DMS 273 treated with DMSO at 0.1 percent for 48 hours (cell line): ENCODE measurements at regions not wholly inside any gene's neighbourhood (a gene's known extent, or its start where the extent isn't known, plus 50 kb on each side); places are given as distances from the start of the nearest gene placed in this dataset.
"Not testable (repeated sequence)": the region's sequence is repeated elsewhere in the genome, so short reads cannot be mapped to it uniquely, and the experiment has no call there.

Experiments used
- DNase-seq: peaks from one replicate; lab custom pipeline; 2025; lab: John Stamatoyannopoulos, UW

- DNase-seq = no peak
Measured at GRCh38 chr11:92111287-92111686, 113.3 kb upstream of the FAT3 start.

- DNase-seq = no peak
Measured at GRCh38 chr11:92109466-92109865, 115.2 kb upstream of the FAT3 start.

DNA sequence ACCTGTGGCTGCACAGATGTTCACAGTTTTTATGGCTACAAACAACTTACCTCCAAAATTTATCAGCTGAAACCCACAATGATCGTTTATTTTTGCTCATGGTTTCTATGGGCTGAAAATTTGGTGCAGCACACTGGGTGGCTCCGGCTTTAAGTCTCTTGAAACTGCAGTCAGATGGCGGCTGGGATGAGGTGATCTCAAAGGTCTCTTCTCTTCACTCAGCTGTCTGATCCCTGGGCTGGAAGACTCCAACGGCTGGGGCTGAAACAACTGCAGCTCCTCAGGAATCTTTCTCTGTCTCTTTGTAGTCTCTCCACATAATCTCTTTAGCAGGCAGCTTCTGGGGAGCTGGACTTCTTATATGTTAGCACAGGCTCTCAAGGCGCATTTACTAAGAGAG is 117.3 kb upstream of the FAT3 start:
- DNase-seq = no peak

DNA sequence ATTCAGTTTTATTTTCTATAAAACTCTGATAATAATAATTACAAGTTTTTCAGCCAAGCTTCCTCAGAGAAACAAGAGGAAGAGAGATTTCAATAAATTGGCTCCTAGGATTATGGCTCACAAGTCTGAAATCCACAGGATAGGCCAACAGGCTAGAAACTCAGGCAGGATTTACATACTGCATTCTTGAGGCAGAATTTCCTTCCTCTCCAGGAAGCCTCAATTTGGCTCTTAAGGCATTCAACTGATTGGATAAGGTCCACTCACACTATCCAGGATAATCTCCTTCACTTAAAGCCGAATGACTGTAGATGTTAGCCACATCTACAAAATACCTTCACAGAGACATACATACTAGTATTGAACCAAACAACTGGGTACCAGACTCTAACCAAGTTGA is 120.3 kb upstream of the FAT3 start:
- no peak for DNase-seq

GRCh38 chr11:92101920-92102319 is 122.7 kb upstream of the FAT3 start:
- DNase-seq = no peak

GRCh38 chr11:92099183-92099582 is 125.4 kb upstream of the FAT3 start:
- no peak for DNase-seq

- no peak for DNase-seq
Measured at GRCh38 chr11:92098172-92098571, 126.4 kb upstream of the FAT3 start.

- no peak for DNase-seq
Measured at GRCh38 chr11:92087725-92088537, 136.7 kb upstream of the FAT3 start.

DNA sequence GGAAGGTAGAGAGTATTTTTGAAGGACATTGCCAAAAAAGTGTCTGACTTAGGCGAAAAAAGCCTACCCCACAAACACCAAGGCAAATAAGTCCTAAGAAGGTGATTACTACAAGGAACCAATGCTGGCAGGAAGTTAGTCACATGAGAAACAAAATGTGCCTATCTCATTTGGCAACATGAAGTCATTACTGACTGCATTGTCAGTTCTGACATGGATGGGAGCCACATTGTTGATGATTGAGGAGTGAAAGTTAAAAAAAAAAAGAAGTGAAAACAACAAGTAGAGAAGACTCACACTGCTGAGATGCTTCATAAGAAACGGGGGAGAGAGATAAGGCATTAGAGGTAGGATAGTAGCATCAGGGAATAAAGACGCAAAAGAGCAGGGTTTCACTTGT is 141.5 kb upstream of the FAT3 start:
- no peak for DNase-seq

DNA sequence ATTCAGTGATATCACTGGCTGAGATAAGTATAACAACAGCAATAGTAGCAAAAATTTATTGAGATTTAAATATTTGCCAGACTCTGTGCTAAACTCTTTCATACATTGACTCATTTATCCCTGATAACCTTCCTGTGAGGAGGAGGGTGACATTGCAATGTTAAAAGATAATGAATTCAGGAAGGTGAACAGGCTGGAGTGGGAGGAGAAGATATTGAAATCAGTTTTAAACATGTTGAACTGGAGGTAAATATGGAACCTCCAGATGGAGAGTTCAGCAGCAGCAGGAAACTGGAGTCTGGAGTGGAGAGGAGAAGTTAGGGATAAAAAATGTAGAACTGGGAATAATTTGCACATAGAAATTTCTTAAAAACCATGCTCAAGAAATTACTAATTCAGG is 142.0 kb upstream of the FAT3 start:
- no peak for DNase-seq

DNA sequence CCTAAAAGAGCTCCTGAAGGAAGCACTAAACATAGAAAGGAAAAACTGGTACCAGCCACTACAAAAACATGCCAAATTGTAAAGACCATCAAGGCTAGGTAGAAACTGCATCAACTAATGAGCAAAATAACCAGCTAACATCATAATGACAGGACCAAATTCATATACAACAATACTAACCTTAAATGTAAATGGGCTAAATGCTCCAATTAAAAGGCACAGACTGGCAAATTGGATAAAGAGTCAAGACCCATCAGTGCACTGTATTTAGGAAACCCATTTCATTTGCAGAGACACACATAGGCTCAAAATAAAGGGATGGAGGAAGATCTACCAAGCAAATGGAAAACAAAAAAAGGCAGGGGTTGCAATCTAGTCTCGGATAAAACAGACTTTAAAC is 150.1 kb upstream of the FAT3 start:
- not testable (repeated sequence) for DNase-seq

- DNase-seq = no peak
Measured at GRCh38 chr11:92071660-92072059, 153.0 kb upstream of the FAT3 start.

GRCh38 chr11:92070026-92070889 is 154.4 kb upstream of the FAT3 start:
- no peak for DNase-seq

- no peak for DNase-seq
Measured at GRCh38 chr11:92067016-92067415, 157.6 kb upstream of the FAT3 start.

DNA sequence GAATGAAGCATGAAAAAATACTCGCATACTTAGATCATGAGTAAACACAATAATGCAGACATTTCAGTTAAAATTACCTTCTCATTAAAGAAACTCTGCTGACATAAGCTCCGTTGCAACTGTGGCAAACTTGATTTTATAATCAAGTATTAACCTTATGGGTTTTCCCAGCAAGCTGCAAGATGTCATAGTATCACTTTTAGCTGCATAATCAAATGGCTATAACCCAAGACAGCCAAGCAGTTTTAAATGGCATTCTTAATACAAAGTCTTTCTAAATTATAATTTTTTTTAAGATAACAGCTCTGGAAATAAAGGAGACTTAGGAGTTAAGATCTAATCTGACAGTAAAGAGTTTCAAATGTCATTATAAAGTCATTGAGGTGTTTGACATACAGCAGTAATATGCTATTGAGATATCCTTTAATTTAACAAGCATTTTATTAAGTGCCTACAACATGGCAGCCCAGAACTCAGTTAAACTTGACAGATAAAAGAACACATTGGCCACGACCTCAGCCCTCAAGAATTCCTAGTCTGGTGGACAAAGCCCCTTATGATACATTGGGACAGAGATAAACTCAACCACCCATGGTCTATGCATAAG is 163.1 kb upstream of the FAT3 start:
- DNase-seq = no peak

DNA sequence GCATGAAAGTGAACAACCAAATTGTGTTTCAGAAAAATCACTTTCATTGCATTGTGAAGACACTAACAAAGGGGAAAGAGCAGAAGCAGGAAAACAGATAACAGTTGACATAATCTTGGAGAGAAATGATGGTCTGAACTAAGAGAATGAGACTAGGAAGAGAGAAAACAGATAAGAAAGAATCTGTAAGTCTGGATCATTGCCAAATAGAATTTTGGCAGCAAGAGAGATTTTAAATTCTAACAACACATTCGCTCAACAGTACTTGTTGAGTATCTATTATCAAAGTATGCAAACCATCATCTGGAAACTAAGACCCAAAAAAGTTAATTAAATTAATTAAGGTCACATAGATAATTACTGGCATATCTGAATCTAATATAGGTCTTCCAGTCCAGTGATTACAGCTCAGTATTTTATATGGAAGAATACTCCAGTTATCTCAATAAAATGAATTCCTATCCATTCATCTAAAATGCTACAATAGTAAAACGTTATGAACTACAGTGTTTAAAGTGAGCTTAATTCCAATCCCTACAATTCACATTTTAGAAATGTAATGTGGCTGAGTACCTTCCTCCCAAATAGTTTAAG is 166.7 kb upstream of the FAT3 start:
- DNase-seq = no peak

- no peak for DNase-seq
Measured at GRCh38 chr11:92053216-92053615, 171.4 kb upstream of the FAT3 start.

- no peak for DNase-seq
Measured at GRCh38 chr11:92050305-92050704, 174.3 kb upstream of the FAT3 start.

- DNase-seq = no peak
Measured at GRCh38 chr11:92048415-92048814, 176.2 kb upstream of the FAT3 start.

DNA sequence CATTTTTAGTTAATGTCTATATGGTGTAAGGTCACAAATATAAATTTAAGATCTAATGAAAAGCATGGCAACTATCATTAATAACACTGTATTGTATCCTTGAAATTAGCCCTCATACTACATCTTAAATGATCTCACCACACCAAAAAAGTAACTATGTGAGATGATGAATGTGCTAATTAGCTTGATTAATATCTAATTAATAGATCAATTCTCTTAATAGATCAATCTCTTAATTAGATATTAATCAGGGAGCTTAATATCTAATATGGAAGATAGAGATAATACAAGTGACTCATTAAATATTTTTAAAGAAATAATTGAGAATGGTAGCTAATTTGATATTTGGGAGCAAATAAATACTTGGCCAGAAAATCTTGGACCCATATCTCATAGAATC is 178.5 kb upstream of the FAT3 start:
- DNase-seq = no peak

DNA sequence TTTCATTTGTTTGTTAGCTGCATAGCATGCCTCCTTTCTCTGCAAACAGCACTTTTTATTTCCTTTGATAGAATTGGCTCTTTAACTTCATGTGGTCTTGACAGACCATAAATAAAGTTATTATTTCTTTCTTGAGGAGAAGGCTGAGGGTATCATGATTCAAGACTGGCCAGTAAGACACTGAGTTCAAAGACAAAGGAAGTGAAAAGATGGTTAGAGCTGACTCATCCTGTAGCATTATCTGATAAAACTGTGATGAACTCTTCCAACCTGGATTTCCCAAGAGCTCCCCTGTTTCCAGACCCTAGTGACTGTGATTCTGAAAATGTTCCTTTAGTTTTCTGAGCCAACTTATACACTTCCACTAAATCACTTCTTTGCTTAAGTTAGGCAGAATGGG is 179.3 kb upstream of the FAT3 start:
- no peak for DNase-seq

DNA sequence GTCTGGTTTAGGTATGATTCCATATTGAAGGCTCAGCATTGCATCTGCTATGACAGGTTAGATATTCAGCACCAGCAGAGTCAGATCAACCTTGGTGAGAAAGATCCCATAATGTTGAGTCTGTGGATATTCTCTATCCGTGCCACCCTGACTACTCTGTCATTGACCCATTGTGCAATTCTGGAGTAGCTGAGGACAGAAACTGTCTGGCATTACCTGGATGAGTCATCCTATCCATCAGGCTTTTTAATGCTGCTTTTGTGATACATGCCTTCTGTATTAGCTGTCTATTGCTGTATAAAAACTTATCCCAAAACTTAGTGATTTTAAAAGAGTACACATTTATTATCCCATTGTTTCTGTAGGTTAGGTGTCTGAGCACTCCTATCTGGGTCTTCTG is 189.1 kb upstream of the FAT3 start:
- DNase-seq = no peak

DNA sequence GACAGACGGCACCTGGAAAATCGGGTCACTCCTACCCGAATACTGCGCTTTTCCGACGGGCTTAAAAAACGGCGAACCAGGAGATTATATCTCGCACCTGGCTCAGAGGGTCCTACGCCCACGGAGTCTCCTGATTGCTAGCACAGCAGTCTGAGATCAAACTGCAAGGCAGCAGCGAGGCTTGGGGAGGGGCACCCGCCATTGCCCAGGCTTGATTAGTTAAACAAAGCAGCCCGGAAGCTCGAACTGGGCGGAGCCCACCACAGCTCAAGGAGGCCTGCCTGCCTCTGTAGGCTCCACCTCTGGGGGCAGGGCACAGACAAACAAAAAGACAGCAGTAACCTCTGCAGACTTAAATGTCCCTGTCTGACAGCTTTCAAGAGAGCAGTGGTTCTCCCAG is 197.5 kb upstream of the FAT3 start:
- not testable (repeated sequence) for DNase-seq
